Chondrocyte (in vitro differentiated cells): ENCODE measurements at regions not wholly inside any gene's neighbourhood (a gene's known extent, or its start where the extent isn't known, plus 50 kb on each side); places are given as distances from the start of the nearest gene placed in this dataset.

ENCODE experiments used
- DNase-seq: peaks from one replicate; pipeline ENCODE4 v3.0.0; 2021; ENCODE audit warnings: mixed read lengths, low spot score
- H3K27ac Mint-ChIP-seq: one replicate; pipeline ENCODE4 v1.8.0; 2021; ENCODE audit warnings: mild to moderate bottlenecking, moderate library complexity, mixed read lengths; ENCODE audit not compliant: unreplicated experiment
- H3K27me3 Mint-ChIP-seq: 2 replicates; pipeline ENCODE4 v1.8.0; 2021; ENCODE audit warnings: low read depth, mixed read lengths
- H3K36me3 Mint-ChIP-seq: 2 replicates; pipeline ENCODE4 v1.8.0; 2021; ENCODE audit warnings: low read depth, mixed read lengths
- H3K4me1 Mint-ChIP-seq: 2 replicates; pipeline ENCODE4 v1.8.0; 2021; ENCODE audit warnings: low read depth, mild to moderate bottlenecking, mixed read lengths
- H3K4me3 Mint-ChIP-seq: one replicate; pipeline ENCODE4 v1.8.0; 2021; ENCODE audit warnings: mild to moderate bottlenecking, moderate library complexity, mixed read lengths; ENCODE audit not compliant: unreplicated experiment
- H3K9me3 Mint-ChIP-seq: 2 replicates; pipeline ENCODE4 v1.8.0; 2021; ENCODE audit warnings: low read depth, mixed read lengths
- CTCF ChIP-seq: fragments of 200-600 bp; sonication (generic); IDR thresholded peaks from 2 replicates; pipeline ENCODE4 v1.5.0; 2021; ENCODE audit warnings: antibody characterized with exemption, mild to moderate bottlenecking, moderate library complexity

- TF ChIP-seq CTCF, result no peak
- Mint-ChIP-seq H3K4me1 (no peaks in the 10 kb centered on the region), H3K27ac (no peak overlapping the region), H3K36me3 (no peaks in the 10 kb centered on the region), H3K9me3 (no peaks in the 10 kb centered on the region), H3K4me3 (no peak overlapping the region), H3K27me3 (no peaks in the 10 kb centered on the region)
- DNase-seq, result no peak
These were observed 1590.4 kb downstream of the SLITRK1 start for GRCh38 chr13:82291852-82292251.

DNA sequence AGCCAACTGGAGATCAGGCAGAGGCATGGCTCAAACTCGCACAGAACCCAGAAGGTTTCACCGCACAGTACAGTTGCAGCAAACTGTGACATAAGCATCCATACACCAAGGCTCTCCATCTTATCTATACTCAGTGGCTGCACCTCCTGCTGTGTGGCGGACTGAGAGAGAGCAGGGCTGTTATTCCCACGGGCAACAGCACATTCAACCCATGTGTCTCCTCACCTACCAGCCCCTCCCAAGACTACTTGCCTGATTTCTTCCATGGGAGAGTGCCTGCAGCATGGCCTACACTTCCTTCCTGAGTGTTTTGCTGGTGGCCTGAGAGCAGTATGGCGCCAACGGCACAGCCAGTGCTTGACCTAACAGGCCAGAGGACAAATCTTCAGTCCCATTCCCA is 1606.6 kb downstream of the SLITRK1 start:
- Mint-ChIP-seq H3K4me3 (no peak overlapping the region), H3K27ac (no peak overlapping the region)
- no peak for TF ChIP-seq CTCF

DNA sequence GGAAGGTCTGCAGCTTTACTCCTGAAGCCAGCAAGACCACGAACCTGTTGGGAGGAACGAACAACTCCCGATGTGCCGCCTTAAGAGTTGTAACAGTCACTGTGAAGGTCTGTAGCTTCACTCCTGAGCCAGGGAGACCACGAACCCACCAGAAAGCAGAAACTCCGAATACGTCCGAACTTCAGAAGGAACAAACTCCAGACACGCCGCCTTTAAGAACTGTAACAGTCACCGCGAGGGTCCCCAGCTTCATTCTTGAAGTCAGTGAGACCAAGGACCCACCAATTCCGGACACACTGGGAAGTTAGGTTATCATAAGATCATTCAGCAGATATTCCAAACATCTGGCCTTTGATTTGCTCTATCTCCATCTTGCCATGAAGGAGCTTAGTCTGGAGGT is 1623.0 kb downstream of the SLITRK1 start:
- Mint-ChIP-seq H3K4me3 (no peak overlapping the region), H3K9me3 (peaks cover 6% of the 10 kb centered on the region), H3K36me3 (no peaks in the 10 kb centered on the region), H3K27ac (no peak overlapping the region), H3K27me3 (peaks cover 6% of the 10 kb centered on the region), H3K4me1 (no peaks in the 10 kb centered on the region)
- DNase-seq, result no peak
- TF ChIP-seq CTCF, result no peak

More for the DNA sequence above, 1606.6 kb downstream of the SLITRK1 start:
- no peaks in the 10 kb centered on the region for H3K27me3 Mint-ChIP-seq
- no peaks in the 10 kb centered on the region for H3K36me3 Mint-ChIP-seq
- no peaks in the 10 kb centered on the region for H3K9me3 Mint-ChIP-seq
- H3K4me1 Mint-ChIP-seq, result no peaks in the 10 kb centered on the region
- DNase-seq, result no peak

- no peaks in the 10 kb centered on the region for H3K36me3 Mint-ChIP-seq
- H3K4me3 Mint-ChIP-seq, result no peak overlapping the region
- no peak overlapping the region for H3K27ac Mint-ChIP-seq
- DNase-seq, result peak; percentile 80
- H3K4me1 Mint-ChIP-seq, result no peaks in the 10 kb centered on the region
- TF ChIP-seq CTCF, result no peak
- H3K27me3 Mint-ChIP-seq, result peaks cover 6% of the 10 kb centered on the region
- peaks cover 6% of the 10 kb centered on the region for H3K9me3 Mint-ChIP-seq
These were observed 1624.3 kb downstream of the SLITRK1 start for GRCh38 chr13:82257790-82258507.

DNA sequence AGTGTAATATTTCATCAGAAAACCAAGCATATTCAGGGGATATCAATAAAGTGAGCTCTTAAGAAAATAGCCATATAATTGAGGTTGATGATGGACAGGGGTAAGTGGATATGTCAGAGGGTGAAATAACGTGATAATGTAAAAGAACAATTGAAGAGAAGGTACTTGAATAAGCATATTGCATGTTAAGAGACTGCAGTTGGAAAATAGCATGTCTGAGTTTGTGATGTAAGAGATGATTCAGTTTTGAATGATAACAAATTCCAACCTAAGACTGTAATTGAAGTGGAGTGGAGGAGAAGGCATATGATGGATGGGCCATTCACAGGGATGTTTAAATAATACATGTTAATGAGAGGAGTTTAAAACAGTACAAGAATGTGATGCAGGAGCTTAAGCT is 1633.5 kb downstream of the SLITRK1 start:
- no peak overlapping the region for H3K27ac Mint-ChIP-seq
- H3K9me3 Mint-ChIP-seq, result no peaks in the 10 kb centered on the region
- TF ChIP-seq CTCF, result no peak
- no peaks in the 10 kb centered on the region for H3K36me3 Mint-ChIP-seq
- DNase-seq, result no peak
- H3K4me1 Mint-ChIP-seq, result no peaks in the 10 kb centered on the region
- no peak overlapping the region for H3K4me3 Mint-ChIP-seq
- no peaks in the 10 kb centered on the region for H3K27me3 Mint-ChIP-seq
